NCI-H146 treated with DMSO at 0.1 percent for 48 hours (cell line): ENCODE measurements at regions not wholly inside any gene's neighbourhood (a gene's known extent, or its start where the extent isn't known, plus 50 kb on each side); places are given as distances from the start of the nearest gene placed in this dataset.
"Not testable (repeated sequence)": the region's sequence is repeated elsewhere in the genome, so short reads cannot be mapped to it uniquely, and the experiment has no call there.

Experiments
- DNase-seq: peaks from one replicate; lab custom pipeline; 2025; ENCODE audit not compliant: unreplicated experiment; lab: John Stamatoyannopoulos, UW

DNA sequence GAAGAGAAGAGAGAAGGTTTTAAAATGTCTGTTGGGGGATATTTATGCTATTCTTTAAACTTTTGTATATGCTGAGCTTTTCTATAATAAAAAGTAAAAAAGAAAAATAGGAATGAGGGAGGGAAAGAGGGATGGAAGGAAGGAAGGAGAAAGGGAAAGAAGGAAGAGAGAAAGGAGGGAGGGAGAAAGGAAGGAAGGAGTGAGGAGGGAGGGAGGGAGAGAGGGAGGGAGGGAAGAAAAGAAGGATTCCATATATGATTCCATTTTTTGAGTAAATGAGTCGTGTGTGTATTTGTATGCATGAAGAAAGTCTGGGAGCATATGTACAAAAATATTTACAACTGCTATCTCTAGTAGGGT lies 120.9 kb upstream of the ZBTB40 start:
- DNase-seq = no peak

DNA sequence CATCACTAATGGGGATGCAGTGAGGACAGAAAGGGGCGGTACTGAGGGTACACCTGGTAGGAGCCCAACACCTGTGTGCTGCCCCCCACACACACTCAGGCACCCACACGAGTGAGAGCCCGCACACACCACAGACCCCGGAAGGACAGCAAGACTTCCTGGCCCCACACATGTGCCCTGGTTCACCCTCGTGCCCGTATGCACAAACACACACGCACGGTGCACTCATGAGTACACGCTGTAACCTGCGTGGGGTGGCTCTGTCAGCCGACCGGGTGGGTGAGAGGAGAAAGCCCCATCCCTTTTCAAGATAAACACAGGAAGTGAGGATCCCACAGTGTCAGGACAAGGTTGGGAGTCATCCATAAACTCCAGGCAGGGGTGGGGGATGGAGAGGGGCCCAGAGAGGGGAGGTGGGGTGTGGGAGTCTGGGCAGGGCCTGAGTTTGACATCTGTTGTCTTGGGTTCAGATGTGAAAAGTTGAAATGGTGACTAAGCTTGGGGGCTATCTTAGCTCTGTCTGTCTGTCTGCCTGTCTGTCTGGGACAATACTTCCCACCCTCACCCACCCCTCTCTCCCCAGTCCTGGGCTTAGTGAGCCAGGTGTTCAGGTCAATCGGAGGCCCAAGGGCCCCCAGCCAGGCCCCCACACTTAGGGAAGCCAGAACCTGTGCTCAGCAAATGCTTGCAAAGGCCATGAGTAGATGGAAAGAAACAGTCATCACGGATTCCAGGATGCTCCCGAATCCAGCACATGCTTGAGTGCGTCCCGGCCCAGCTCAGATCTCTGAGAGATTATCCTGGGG lies 119.8 kb upstream of the ZBTB40 start:
- no peak for DNase-seq

DNA sequence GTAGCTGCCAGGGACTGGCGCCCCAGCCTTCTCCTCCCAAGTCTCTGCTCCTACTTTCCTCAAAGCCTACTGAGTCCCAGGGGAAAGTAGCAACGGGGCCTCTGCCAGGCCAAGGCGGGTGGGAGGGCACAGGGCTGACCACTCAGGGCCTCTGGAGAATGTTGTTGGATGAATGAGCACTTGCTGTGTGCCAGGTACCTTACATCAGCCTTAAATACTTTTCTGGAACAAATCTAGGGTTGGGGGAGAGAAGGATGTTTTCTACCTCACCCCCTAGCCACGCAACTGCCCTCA lies 119.3 kb upstream of the ZBTB40 start:
- DNase-seq = no peak

DNA sequence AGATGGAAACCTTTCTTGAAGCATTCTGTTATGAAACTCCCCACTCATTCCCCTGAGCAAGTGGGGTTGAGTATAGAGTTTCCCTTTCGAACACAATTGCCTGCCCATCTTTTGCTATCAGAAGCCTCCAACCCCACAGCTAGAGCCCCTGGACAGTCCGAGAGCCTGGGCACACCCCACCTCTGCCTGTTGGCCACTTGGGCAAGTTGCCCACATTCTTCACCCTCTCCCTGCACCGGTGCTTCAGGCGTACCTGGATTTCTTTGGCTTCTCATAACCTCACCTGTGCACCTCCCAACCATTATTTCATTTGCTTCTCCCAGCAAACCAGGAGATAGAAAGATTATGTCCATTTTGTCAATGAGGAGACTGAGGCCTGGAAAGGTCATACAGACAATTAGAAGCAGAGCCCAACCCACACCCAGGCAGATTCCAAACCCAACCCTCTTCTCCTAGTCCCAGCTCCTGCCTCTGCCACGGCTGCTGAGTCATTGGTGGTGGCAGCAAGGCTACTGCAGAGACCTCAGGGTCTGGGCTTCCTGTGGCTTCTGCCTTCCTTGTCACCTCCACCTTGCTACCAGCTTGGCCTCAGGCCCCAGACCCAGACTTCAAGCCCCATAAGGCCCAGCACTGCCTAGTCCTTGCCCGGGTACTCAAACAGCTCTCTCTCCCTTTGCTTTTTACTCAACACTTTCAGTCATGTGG lies 118.7 kb upstream of the ZBTB40 start:
- DNase-seq = no peak

DNA sequence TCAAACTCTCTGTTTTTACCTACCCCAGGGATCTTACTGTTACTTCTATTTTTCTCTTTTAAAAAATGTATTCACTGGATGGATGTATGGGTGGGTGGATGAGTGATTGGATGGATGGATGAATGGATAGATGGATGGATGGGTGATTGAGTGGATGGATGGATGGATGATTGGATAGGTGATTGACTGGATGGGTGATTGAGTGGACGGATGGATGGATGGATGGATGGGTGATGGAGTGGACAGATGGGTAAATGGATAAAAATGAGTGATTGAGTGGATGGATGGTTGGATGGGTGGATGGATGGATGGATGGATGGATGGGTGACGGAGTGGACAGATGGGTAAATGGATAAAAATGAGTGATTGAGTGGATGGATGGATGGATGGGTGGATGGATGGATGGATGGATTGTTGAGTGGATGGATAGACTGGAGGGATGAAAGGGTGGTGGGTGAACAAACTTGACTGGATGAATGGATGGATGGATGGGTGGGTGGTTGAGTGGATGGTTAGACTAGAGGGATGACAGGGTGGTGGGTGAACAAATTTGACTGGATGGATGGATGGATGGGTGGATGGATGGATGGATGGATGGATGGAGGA lies 118.0 kb upstream of the ZBTB40 start:
- DNase-seq = no peak

DNA sequence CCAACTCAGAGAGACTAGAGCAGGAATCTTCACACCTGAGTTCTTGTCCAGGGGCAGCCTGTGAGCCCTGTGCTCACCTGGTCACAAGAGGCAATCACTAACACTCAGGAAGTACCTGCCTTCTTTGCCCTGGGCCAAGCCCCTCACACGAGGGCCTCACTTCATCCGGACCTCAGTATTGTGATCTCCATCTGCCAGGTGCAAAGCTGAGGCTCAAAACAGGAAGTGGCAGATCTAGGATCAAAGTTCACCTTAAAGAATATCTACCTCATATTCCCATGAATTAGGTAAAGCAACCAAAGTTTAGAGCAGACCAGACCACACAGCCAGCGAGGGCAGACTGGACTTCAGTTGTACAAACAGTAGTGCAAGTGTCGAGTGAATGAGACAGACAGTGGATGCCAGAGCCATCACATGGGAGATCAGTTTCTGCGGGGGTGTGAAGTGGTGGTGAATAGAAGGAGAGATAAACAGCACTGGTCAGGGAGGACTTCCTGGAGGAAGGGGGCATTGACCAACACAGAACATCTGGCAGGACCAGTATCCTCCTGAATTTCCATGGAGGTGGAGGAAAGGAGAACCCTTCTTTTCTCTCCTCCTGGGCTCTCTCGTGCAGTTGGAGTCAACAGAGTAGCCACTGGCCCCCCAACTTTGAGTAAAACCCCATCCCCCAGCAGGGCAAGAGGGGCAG lies 116.6 kb upstream of the ZBTB40 start:
- no peak for DNase-seq

DNA sequence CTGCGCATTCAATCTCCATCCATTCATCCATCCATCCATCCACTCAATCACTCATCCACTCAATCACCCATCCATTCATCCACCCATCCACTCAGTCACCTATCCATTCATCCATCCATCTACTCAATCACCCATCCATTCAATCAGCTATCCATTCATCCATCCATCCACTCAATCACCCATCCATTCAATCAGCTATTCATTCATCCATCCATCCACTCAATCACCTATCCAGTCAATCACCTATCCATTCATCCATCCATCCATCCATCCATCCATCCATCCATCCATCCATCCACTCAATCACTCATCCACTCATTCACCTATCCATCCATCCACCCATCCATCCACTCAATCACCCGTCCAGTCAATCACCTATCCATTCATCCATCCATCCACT lies 115.4 kb upstream of the ZBTB40 start:
- DNase-seq = not testable (repeated sequence)

GRCh38 chr1:22336696-22337545 lies 114.7 kb upstream of the ZBTB40 start:
- not testable (repeated sequence) for DNase-seq

DNA sequence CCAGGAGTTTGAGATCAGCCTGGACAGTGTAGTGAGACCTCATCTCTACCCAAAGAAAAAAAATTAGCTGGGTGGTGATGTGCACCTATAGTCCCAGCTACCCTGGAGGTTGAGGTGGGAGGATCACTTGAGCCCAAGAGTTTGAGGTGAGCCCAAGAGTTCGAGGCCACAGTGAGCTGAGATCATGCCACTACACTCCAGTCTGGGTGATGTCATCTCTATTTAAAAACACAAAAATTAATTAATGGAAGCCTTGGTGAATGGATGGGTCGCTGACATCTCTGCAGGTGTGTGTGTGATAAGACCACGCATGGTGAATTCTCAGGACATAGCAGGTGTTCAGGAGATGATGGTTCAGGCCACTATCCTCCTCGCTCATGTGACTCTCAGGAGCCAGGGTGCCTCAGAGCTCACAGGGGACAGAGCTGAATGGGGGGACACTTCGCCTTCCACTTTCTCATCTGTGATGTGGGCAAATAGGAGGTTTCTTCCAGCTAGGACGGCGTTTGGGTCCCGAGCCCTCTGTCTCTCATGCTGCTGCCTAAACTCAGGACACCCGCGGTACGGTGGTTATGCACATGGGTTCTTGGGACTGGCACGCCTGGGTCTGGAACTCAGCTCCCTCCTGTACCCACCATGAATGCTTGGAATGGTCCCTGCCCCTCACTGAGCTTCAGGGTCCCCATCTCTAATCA lies 113.4 kb upstream of the ZBTB40 start:
- DNase-seq = no peak

DNA sequence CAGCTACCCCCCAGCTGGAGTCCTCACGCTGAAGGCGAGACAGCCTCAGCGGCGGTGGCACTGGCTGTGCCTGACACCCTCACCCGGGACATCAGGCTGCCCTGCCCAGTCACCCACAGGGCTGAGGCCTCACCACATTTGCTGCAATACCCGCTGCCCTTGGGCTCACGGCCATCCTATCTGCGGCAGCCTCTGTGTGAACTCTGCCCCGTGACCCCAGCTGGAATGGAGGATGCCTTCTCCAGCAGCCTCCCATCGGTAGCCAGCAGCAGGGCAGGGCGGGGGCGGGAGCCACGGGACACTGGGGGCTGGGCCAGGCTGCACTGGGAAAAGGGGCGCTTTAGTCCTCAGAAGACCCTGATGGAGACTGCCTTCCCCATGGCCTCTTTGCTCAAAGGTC lies 112.4 kb upstream of the ZBTB40 start:
- DNase-seq = no peak

DNA sequence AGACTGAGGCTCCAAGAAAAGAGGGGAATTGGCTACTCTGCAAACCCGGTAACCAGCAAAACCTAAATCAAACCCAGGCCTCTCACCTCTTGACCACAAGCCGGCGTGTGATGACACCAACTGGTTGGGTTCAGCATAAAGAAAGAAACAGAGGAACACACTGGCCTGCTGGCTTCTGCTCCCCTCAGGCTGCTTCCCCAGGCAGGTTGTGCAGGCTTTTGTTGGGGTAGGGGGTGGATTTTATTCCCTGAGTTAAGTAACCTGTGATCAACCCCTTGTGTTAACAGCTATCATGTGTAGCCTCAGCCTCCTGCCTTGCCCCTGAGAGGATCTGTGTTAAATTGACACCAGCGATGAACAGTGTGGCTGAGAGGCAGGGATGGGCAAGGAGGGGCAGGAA lies 111.6 kb upstream of the ZBTB40 start:
- DNase-seq = no peak

DNA sequence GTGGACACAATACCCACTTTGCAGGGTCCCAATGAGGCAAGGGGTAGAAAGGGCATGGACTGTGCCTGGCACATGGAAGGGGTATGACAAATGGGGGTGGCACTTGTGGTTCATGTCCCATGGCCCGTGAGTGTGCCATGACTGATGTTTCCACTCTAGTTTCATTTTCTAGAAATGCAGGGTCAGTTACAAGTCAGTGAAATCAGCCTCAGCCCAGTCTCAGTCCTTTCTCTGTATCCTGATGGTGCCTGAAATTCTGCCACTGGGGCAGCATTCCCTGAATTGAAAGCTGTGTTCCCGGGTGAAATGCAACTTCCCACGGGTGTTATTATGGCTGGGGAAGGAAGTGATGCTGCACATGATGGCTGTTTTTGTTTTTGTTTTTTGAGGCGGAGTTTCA lies 110.8 kb upstream of the ZBTB40 start:
- DNase-seq = no peak

GRCh38 chr1:22341791-22342605 lies 109.7 kb upstream of the ZBTB40 start:
- DNase-seq = peak; percentile 41

GRCh38 chr1:22342734-22343191 lies 108.9 kb upstream of the ZBTB40 start:
- DNase-seq = no peak

DNA sequence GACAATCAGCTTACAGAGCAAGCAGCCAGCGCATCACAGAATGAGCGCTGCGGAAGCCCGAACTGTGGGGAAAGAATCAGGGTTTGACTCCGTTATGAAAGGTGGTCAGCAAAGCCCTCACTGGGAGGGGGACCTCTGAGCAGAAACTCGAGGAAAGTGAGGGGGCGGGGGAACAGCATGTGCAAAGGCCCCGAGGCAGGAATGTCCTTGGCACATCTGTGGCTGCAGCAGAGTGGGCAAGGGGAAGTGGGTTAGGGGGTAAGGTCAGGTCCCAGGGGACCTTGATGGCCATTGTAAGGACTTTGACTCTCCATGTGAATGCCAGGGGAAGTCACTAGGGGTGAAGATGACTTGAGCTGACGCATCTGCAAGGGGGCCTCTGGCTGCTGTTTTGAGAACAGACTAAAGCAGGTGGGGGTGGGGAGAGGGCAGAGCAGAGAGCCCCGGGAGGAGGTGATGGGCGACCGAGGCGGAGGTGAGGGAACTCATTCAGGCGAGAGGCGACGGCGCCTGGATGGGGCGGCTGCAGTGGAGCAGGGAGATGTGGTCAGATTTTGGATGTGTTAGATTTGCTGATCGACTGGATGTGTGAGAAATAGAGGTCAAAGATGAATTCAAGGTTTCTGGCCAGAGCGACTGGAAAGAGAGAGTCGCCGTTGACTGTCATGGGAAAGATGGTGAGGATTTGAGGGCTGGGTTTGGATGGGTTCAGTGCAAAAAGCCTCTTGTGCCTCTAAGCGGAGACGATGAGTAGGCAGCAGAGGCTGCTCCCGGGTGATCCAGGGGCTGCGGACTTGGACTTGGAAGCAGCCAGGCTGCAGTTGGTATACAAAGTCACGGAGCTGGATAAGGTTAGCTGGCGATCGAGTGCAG lies 108.0 kb upstream of the ZBTB40 start:
- DNase-seq = no peak

- no peak for DNase-seq
Observed at GRCh38 chr1:22344329-22344630, 107.4 kb upstream of the ZBTB40 start.

GRCh38 chr1:22344851-22345560 lies 106.6 kb upstream of the ZBTB40 start:
- no peak for DNase-seq
